Limb (tissue), 2 donors: ENCODE measurements at regions not wholly inside any gene's neighbourhood (a gene's known extent, or its start where the extent isn't known, plus 50 kb on each side); places are given as distances from the start of the nearest gene placed in this dataset.

Experiments used
- DNase-seq, 2 donors: peaks; one replicate each; pipeline ENCODE4 v3.0.0-alpha.2; 2016; ENCODE audit errors: extremely low spot score in 2 of 2

DNA sequence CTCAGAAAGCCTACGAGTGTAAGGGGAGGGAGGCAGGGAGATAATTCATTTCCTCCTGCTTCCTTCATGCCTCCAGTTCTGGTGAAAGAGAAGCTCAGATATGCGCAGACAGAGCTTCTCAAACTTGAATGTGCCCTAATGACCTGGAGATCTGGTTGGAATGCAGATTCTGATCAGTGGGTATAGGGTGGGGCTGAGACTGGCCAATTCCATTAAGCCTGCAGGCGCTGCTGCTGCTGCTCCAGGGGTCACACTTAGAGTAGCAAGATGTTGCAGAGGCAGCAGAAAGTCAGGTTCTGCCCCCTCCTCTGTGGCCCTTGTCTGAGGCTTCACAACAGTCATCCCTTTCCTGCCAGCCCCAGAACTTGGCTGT, 161.0 kb downstream of the DHX35 start:
- no peak for DNase-seq

DNA sequence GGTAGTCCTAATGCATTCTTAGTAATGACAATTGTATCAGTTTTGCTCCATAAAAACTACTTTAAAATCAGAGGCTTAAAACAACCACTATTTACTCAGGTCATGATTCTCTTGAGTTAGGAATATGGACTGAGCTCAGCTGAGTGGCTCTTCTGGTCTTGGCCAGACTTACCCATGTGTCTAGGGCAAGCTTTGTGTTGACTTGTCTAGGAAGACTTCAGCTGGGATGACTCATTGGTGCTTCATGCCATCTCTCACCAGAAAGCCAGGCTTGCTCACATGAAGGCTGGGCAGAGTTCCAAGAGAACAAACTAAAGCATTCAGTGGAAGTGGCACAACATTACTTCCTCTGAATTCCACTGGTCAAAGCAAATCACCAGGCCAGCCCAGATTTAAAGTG, 155.3 kb downstream of the DHX35 start:
- no peak for DNase-seq

DNA sequence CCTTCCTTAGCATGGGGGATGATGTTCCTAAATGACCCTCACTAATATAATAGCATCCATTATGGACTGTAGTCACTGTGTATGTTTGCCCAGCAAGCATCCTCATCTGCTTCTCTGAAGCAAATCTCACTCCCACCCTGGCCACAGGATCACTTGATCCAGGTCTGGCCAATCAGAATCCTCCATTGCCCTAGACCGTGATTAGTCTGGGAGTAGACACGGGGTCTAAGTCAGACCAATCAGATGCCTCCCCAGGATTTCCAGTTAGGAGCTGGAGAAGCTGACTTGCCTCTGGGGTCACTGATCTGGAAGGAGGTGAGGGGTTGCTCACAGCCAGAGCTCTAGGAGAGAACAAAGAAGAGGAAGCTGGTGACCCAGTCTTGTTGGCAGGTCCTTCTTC, 153.9 kb downstream of the DHX35 start:
- no peak for DNase-seq

DNA sequence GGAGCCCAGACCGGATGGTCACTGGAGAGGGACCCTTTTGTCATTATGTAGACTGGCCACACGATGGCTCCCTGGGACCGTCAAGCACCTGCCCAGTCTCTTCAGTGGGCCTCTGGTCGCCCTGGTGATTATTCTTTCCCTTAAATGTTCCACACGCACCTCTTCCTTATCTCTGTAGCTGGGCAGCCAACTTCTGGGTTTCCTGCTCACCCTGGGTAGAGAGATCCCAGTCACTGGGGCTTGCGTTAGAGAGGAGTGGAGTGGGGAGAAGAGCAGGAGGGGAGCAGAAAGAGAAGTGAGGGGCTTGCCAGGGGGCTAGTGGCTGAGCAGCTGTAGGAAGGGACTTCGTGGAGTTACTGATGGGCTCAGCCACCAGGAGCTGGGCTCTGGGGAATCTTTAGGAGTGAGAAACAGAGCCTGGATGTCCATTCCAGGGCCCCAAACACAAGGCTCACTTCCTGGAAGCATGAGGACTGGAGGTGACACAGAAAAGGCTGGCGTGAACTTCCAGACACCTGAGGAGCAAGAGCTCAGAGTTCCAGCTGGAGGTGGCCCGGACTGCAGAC, 150.1 kb downstream of the DHX35 start:
- DNase-seq = peak; percentile 33 to 64

DNA sequence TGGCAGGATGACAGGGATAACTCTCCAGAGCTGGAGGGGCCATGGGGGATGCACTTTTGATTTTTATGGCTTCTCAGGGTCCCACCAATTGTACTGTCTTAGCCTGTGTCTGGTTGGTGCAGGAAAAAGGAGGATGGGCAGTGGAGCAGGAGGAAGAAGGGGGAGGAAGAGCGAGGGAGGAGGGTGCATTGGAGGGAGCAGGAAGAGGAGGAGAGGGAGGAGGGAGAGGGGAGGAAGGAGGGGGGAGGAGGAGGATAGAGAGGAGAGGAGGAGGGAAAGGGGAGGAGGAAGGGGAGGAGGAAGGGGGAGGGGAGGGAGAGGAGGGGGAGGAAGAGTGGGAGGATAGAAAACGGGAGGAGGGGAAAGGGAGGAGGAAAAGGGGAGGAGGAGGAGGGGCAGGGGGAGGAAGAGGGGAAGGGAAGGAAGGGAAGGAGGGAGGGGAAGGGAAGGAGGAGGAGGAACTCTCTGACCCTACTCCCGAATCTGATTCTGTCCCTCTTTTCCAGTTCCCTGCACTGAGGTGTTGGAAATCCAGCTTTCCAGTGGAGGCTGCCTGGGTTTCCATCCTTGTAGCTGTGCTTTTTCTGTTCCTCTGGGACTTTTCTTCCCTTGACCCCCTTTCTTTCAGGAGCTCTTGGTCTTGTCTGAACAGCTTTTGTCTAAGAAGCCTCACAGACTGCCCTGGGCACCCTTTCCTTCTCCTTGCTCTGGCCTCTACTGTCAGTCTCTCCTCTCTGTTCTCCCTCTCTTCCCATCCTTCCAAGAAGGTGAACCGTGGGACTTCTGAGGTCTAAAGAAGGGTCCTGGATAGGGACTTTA, 149.4 kb downstream of the DHX35 start:
- DNase-seq = no peak

DNA sequence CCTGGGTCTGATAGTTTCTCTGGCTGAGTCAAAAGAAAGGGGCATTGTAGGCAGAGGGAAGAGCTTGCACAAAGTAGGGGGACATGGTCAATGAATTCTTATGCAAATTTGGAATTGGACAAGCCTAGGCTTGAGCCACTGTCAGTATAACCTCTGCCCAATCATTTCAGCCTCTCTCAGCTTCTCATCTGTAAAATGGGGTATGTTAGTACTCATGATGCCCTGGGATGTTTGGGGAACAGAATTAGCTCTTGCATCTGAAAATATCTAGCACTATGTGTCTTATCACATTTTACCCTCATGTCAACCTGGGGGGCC, 148.6 kb downstream of the DHX35 start:
- DNase-seq = no peak

DNA sequence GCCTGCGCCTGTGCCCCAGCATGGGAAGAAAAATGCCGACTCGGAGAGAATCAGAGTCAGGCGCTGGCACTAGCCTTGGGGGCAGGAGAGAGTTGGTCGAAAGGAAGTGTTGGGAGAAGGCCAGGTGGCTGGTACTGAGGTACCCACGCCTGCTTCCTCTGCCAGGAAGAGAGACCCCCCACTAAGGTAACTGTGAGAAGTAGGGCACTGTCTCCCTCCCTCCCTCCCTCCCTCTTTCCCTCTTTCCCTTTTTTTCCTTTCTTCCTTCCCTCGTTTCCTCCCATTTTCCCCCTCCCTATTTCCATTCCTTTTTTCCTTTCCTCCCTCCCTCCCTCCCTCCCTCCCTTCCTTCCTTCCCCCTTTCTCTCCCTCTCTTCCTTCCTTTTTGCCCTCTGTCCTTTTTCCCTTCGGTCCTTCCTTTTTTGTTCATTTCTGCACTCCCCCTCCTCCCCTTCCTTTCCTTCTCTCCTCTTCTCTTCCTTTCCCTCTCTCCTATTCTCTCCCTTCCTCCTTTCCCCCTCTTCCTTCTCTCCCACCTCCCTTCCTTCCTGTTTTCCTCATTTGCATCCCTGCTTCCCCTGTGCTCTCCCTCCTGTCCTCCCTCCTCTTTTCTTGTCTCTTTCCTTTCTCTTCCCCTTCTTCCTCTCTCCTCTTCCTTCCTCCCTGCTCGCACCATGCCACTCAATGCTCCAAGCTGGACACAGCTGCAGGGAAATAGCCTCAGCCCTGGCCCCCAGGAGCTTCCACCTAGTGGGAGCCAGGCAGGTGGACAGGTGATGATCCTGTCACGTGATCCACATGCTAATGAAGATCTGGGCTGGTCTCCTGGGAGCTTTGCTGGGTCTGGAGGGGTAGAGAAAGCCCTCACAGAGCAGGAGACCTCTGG, 148.0 kb downstream of the DHX35 start:
- no peak for DNase-seq

DNA sequence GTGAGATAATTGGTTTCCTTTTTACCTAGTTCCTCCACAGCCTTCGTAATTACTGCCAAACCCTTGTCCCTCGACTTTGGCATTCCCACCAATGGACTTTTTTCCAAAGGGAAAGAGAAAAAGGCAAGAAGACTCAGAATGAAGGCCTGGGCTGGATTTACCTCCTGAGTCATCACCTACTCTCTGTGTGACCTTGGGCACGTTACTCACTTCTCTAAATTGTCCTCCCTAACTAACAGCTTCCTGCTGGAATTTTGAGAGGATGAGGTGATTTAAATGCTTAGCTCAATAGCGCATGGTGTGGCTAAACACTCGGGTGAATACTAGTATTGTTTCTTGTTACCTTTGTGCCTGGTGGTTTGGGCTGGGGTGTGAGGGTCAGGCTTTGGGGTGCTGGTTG, 146.6 kb downstream of the DHX35 start:
- DNase-seq = no peak

DNA sequence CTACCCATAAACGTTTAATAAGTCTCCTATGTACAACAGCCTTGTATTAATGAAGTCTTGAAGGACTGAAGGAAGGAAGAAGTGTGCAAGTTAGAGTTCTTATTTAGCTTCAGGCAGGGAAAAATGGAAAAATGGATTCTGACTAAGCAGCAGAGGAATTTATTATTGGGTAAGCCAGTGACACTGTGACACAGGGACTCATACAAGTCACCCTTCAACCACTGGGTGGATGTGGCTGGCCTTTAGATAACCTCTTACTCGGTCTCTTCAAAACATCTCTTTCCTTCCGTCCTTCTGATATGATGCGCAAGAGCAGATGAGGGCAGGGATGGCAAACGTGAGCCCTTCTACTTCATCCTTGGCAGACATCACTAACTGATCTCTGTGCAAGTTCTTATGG, 145.6 kb downstream of the DHX35 start:
- DNase-seq = no peak

DNA sequence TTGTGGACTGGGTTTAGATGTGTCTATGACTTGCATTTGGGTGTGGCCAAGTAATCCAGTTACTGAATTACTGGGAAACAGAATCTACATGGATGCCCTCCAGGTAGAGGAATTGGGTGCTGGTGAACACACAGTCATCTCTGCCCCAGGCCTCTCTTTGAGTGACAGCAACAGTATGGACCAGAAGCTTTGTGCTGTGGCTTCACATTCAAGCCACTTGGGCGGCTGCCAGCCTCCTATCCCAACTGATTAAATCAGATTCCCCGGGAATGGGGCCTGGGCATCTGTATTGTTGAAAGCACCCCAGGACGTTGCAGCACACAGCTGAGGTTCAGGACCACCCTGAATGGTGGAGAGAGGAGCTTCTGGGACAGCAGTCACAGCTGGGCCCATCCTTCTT, 144.6 kb downstream of the DHX35 start:
- no peak for DNase-seq

DNA sequence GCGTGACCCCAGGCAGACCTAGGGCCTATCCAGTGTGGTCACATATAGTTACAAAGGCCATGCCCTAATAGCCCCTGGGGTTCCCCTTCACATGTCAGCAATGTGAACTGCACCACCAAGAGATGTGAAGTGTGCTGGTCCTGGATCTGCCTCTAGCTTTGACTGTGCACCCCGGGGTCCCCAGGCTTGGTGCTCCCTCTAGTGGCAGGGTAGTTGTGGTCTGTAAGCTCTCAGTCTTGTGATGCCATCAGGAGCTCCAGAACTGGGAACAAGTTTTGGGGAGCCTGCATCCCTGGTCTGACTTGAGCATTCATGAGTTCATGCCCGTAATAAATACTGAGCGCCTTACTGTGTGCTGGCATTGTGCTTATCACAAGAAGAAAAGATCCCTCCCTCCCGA, 143.4 kb downstream of the DHX35 start:
- DNase-seq = no peak

DNA sequence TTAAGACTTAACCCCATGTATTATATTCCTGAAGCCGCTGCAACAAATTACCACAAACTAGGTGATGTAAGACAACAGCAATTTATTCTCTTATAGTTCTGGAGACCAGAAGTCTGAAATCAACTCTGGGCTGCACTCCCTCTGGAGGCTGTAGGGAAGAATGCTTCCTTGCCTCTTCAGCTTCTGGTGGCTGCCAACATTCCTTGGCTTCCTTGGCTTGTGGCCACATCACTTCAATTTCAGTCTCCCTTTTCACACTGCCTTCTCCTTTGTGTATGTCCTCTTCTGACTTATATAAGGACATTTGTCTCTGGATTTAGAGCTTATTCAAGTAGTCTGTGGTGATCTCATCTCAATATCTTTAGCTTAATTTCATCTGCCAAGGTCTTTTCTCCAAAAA, 141.6 kb downstream of the DHX35 start:
- DNase-seq = no peak

DNA sequence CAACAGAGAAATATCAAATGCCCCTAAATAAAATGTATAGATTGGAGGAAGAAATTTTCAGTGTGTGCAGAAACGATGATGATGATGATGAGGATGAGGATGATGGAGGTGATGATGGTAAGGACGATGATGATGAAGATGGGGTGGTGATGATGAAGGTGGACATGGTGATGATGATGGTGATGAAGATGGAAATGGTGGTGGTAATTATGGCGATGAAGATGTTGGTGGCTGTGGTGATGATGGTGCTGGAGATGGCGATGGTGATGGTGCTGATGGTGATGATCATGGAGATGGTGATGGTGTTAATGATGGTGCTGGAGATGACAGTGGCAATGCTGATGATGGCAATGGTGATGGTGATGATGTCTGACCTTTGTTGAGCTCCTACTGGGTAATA, 141.2 kb downstream of the DHX35 start:
- no peak for DNase-seq

DNA sequence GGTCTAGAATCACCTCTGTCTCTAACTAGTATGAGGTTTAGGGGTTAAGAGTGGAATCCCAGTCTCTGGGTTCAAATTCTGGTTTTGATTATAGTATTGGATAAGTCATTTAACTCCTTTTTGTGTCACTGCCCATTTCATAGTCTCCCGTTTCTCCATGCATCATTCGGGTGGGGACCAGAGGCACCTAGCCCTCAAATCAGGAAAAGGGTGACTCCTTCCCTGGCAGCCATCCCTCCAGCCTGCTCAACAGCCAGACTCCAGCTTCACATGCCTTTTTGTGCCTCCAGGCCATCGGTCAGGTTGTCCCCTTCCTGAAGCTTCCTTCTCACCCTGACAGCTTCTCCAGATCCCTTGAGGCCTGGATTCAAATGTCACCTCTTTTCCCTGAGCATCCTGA, 139.8 kb downstream of the DHX35 start:
- no peak for DNase-seq

DNA sequence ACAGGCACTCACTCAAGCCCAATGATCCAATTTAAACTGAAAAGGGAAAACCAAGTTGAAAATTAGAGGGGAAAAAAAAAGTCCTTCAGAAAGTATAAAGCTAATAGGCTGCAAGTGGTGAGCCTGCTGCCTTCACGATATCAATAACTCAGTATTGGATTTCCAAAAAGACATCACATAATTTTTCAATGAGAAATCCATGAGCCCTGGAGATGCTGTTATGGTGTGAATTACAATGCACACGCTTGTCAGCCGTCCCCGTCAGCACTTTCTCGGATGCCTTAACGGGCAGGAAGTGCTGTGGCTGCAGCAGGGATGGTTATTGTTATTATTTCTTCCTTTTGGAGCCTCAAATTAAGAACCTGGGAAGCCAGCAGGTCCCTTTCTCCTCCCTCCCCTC, 138.5 kb downstream of the DHX35 start:
- DNase-seq = no peak

DNA sequence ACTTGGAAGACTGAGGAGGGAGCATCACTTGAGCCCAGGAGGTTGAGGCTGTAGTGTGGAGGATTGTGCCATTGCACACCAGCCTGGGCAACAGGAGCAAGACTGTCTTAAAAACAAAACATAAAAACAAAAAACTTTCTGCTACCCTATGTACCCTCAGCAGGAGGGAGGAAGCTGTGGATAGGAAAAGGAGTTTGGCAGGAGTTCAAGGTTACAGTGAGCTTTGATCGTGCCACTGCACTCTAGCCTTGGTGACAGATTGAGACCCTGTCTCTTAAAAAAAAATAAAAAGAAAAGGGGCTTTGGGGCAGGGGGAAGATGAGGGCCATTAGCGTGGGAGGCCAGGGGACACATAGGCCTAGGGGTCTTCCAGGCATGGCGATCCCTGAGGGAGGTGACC, 135.7 kb downstream of the DHX35 start:
- no peak for DNase-seq

DNA sequence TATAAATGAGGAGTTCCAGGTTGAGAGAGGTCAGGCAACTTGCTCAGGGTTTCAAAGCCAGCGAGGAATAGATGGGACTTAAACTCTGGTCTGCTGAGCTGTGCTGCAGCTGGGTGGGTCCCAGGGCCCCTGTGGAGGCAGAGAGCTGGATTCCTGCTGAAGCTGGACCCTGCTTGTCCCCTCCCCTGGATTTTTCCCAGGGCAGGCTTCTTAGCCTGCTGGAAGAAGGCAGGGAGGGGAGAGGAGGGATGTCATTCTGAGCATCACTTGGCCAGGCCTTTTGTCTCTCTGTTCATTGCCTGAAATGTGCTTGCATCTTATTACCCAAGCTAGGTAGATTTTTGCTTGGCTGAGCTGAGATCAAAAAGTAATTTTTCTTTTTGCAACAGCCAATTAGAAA, 133.7 kb downstream of the DHX35 start:
- no peak for DNase-seq

DNA sequence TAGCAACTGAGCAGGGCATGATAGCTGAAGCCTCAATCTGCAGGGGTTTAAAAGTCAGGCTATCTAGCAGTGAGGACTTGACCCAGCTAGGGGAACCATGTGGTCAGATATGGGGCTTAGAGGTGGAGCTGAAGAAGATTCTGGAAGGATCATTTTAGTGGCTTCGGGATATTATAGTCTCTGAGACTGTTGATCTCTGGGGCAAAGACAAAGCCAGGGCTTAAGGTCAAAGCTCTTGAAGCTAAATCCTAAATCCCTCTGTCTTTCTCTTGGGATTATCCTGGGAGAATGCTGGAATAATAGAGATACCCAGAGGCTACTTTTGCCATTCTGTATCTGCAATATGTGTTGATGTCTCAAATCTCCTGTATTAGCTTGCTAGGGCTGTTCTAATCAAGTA, 132.2 kb downstream of the DHX35 start:
- DNase-seq = no peak

DNA sequence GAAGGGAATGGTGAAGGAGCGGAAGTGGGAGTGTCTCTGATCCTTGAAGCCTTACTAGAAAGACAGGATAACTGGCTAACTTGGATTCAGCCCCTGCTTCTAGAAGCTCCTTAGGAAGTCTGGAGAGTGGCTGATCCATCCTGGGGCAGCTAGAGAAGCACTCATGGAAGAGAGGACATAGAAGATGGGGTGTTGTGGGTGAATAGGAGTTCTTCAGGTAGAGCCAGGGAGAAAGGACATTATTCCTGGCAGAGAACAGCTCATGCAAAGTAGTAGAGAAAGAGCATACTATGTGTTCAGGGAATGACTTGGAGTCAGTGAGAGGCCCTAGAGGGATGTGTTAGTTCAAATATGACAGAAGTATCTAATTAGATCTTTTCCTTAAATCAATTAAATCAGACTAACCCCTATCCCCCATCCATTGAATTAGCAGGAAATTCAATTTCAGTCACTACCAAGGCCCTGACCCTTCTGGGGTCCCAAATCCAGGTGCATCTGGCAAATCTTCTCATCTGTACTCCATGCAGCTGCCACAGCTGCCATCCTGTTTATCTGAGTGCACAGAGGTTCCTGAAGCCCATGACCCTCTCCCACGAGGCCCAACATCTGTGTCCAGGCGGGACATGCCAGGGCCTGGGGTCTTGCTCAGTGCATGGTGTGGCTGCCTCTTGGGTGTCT, 130.7 kb downstream of the DHX35 start:
- no peak for DNase-seq

DNA sequence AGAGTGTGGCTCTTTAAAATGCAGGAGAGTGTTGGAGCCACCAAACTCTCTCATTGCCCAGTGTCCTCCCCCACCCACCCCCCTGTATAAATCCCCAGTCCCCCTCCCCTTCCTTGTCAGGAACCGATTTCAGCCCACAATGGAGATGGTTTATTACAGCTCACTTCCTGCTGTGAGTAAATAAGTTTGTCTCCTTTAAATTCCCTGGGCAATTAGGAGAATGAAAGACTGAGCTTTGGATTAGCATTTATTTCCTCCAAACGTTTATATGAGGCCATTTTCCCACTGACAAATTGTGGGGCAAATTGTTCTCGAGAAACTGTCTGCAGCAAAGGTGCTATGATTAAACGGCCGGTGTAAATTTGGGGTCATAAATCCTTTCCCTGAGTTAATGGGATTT, 128.8 kb downstream of the DHX35 start:
- DNase-seq = no peak

DNA sequence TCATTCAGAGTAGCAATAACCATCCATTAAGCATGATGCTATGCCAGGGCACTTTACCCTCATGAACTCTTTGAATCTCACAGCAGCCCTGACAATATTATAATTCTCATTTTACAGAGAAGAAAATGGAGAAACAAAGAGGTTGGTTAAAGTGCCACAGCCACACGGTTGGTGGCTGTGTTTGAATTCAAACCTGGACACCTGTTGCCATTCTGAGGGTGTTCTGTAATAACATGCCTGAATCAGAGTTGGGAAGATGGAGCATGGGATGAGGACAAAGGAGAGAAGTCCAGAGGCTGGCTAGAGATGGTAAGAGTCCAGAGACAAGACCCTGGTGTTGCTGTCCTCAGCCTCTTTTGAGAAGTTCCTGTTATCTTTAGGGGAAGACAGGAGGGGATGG, 127.7 kb downstream of the DHX35 start:
- no peak for DNase-seq
